ENCODE measurements at regions not wholly inside any gene's neighbourhood (a gene's known extent, or its start where the extent isn't known, plus 50 kb on each side); places are given as distances from the start of the nearest gene placed in this dataset.

- TF ChIP-seq CTCF (IDR thresholded peaks at IDR 0.05): no peak
- no peak for TF ChIP-seq POLR2A (IDR thresholded peaks at IDR 0.05)
- no peak for TF ChIP-seq POLR2AphosphoS5 (IDR thresholded peaks at IDR 0.05)
Observed at GRCh38 chr4:157607996-157608395, 387.5 kb downstream of the GRIA2 start.

All from prostate gland (tissue), 2 donors.